Pancreas (tissue), 10 donors: ENCODE measurements at regions not wholly inside any gene's neighbourhood (a gene's known extent, or its start where the extent isn't known, plus 50 kb on each side); places are given as distances from the start of the nearest gene placed in this dataset.

Experiments
- ATAC-seq, 4 donors: fragments of 200-7000 bp; cut with Tn5 transposase; one replicate each; pipeline versions ENCODE4 v1.8.0 to v1.9.1; 2020; ENCODE audit warnings: mild to moderate bottlenecking in 4 of 4, moderate library complexity in 4 of 4
- DNase-seq, 6 donors: peaks; one replicate each; pipeline ENCODE4 v3.0.0-alpha.2; 2020
- FAIRE-seq: peaks from 2 replicates; lab custom pipeline; 2012; peaks lifted over from hg19 to GRCh38; lab: Jason Lieb, UNC
- H3K27ac ChIP-seq, 4 donors: fragments of 200-600 bp; sonication (generic); 1 replicate in 3 of 4; 2 replicates in 1 of 4; pipeline versions ENCODE4 v1.5.0 to v1.8.0; 2020
- H3K27me3 ChIP-seq, 4 donors: fragments of 200-600 bp; one replicate each; pipeline ENCODE4 v1.8.0; 2021
- H3K36me3 ChIP-seq, 3 donors: fragments of 200-600 bp; sonication (generic) in 1 of 3; one replicate each; pipeline versions ENCODE4 v1.5.0 to v1.8.0; 2020 to 2021
- H3K4me1 ChIP-seq, 3 donors: fragments of 200-600 bp; one replicate each; pipeline ENCODE4 v1.8.0; 2021
- H3K4me3 ChIP-seq, 4 donors: fragments of 200-600 bp; sonication (generic) in 2 of 4; one replicate each; pipeline versions ENCODE4 v1.5.0 to v1.8.0; 2020 to 2021
- H3K9me3 ChIP-seq, 4 donors: fragments of 200-600 bp; one replicate each; pipeline ENCODE4 v1.8.0; 2021
- WGBS, 2 donors: extraction: QIAGEN DNeasy Blood & Tissue Kit; methylation state at CpG; one replicate each; pipeline ENCODE4 v1.1.7; 2013; 5-methylcytosine and 5-hydroxymethylcytosine counted together
- intact Hi-C, 3 donors: fragments of 100-400 bp; cut with DNase I; formaldehyde crosslinking; loops; one replicate each; pipeline versions ENCODE4 v1.11.1 to v1.14.2; 2022
- TF ChIP-seq, protein P1 (sequence below), 4 donors: fragments of 200-600 bp; sonication (generic) in 3 of 4; IDR thresholded peaks; one replicate each; pipeline versions ENCODE4 v1.5.0 to v1.8.0; 2021; ENCODE audit warnings: antibody characterized with exemption in 4 of 4
- donor health status: healthy with polysubstance abuse.
- donor health status: DM: no; HTN: no; CAD: no; lungs with moderate emphysema.
- donor health status: DM: no; HTN: no; CAD: no.
- donor health status: control.
- donor health status: control.
- donor health status: Bipolar disorder and iron deficiency.
- donor health status: DM: yes; HTN: yes; CAD: no.
- donor health status: DM: no; HTN: no; CAD: no.
- donor health status: DM: no; HTN: no; CAD: no.
- donor health status: DM: yes; HTN: yes; CAD: no.

DNA sequence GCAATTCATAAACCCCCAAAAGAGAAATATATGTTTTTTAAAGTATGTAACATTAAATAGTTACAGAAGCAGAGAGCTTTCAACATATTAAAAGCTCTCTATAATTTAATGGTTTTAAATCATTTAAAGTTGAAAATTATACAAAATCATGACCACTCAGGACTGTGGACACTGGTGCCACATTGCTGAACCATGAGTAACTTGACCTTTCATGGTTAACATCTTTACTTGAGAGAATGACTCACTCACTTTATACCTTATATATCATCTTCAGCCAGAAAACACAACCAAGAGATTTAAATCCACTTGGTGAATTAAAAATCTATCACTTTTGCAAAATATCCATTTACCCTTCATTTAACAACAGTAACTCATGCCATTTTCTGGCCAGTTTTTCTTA lies 584.3 kb upstream of the SMIM31 start:
- ATAC-seq, result no peak
- DNase-seq, result no peak
- no peak overlapping the region for H3K27ac ChIP-seq
- H3K4me1 ChIP-seq, result no peaks in the 10 kb centered on the region
- no peaks in the 10 kb centered on the region for H3K36me3 ChIP-seq
- no peak for FAIRE-seq
- no peaks in the 10 kb centered on the region for H3K27me3 ChIP-seq
- intact Hi-C loops, result no loop called here
- TF ChIP-seq, protein P1, sequence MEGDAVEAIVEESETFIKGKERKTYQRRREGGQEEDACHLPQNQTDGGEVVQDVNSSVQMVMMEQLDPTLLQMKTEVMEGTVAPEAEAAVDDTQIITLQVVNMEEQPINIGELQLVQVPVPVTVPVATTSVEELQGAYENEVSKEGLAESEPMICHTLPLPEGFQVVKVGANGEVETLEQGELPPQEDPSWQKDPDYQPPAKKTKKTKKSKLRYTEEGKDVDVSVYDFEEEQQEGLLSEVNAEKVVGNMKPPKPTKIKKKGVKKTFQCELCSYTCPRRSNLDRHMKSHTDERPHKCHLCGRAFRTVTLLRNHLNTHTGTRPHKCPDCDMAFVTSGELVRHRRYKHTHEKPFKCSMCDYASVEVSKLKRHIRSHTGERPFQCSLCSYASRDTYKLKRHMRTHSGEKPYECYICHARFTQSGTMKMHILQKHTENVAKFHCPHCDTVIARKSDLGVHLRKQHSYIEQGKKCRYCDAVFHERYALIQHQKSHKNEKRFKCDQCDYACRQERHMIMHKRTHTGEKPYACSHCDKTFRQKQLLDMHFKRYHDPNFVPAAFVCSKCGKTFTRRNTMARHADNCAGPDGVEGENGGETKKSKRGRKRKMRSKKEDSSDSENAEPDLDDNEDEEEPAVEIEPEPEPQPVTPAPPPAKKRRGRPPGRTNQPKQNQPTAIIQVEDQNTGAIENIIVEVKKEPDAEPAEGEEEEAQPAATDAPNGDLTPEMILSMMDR (IDR thresholded peaks at IDR 0.05), result no peak
- no peaks in the 10 kb centered on the region for H3K9me3 ChIP-seq
- no peak overlapping the region for H3K4me3 ChIP-seq

DNA sequence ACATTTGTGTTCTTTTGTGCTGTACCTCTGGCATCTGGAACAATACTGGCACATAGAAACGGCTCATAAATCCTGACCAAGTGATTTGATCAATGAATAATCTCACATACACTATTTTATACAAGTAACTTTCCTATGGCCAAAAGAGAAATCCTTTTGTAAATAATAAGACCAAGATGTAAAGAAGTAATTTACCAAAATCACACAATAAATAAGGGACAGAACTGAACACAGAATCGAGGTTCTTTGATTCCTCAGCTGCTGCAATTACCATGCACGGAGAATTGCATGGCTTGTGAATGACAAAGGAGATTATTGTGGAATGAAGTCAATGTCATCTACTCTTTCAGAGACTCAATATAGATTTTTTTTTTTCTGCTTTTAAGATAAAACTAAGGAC lies 576.8 kb upstream of the SMIM31 start:
- Histone ChIP-seq H3K4me1 (no peaks in the 10 kb centered on the region), H3K27me3 (no peaks in the 10 kb centered on the region), H3K36me3 (no peaks in the 10 kb centered on the region), H3K9me3 (no peaks in the 10 kb centered on the region), H3K4me3 (no peak overlapping the region), H3K27ac (no peak overlapping the region)
- TF ChIP-seq, protein P1 (IDR thresholded peaks at IDR 0.05), result no peak
- DNase-seq (no peak), FAIRE-seq (no peak), ATAC-seq (no peak)
- 15 to 18% methylated on average over 3 of the region's 3 CpGs for WGBS, 2 donors
- intact Hi-C loops, result no loop called here

DNA sequence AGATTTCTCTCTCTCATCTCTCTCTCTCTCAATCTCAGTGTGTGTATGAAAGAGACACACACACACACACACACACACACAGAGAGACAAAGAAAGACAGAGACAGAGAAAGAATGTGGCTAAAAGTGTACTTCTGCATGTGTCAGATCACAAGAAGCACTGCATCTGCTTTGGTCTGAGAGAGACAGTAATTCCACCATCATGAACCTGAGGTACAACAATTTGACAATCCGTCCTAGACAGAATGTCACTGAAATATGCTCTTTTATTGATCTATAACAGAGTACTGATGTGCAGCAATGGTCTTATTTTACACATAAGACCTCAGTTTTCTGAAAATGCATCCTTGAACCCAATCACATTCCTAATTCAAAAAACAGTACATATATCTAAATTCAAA lies 576.2 kb upstream of the SMIM31 start:
- TF ChIP-seq, protein P1 (IDR thresholded peaks at IDR 0.05), result no peak
- no peak overlapping the region for H3K4me3 ChIP-seq
- no peaks in the 10 kb centered on the region for H3K4me1 ChIP-seq
- H3K27me3 ChIP-seq, result no peaks in the 10 kb centered on the region
- H3K36me3 ChIP-seq, result no peaks in the 10 kb centered on the region
- ATAC-seq (no peak), FAIRE-seq (no peak), DNase-seq (no peak)
- no peaks in the 10 kb centered on the region for H3K9me3 ChIP-seq
- intact Hi-C loops, result no loop called here
- 0% methylated on average over 1 of the region's 1 CpG for WGBS, 2 donors
- H3K27ac ChIP-seq, result no peak overlapping the region

DNA sequence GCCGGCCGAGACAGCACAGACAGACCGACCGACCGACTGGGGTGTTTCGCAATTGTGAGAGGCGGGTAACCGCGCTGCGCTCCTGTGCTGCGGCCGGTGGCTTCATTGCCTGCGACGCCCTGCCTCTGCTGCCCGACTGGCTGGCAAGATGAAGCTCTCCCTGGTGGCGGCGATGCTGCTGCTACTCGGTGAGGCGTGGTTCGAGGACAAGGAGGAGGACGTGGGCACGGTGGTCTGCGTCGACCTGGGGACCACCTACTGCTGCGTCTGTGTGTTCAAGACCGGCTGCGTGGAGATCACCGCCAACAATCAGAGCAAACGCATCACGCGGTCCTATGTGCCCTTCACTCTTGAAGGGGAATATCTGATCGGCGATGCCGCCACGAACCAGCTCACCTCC lies 565.7 kb upstream of the SMIM31 start:
- Histone ChIP-seq H3K4me3 (no peak overlapping the region), H3K4me1 (no peaks in the 10 kb centered on the region), H3K9me3 (no peaks in the 10 kb centered on the region), H3K27ac (no peak overlapping the region), H3K36me3 (no peaks in the 10 kb centered on the region), H3K27me3 (no peaks in the 10 kb centered on the region)
- DNase-seq (peak in 1 of 6 donors; percentile 43), FAIRE-seq (no peak), ATAC-seq (no peak)
- TF ChIP-seq, protein P1 (IDR thresholded peaks at IDR 0.05), result no peak
- 84 to 92% methylated on average over 35 of the region's 35 CpGs for WGBS, 2 donors
- intact Hi-C loops, result no loop called here

DNA sequence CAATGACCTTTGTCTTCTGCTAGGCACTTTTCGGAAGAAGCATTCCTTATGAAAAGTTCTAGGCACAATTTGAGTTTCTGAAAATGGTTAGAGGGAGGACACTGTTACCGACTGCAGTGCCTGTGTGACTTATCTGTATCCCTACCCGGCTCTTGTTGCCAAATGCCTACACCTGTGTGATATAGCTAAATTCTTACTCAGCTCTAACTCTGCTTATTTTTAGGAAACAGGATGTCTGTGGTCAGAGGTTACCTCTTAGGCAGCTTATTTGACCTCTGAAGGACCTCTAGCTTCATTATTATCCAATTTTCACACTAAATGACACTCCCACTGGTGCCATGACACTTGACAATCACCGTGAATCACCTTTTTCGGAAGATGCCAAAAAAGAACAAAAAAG lies 561.1 kb upstream of the SMIM31 start:
- DNase-seq, result no peak
- Histone ChIP-seq H3K4me1 (no peaks in the 10 kb centered on the region), H3K27ac (no peak overlapping the region), H3K27me3 (no peaks in the 10 kb centered on the region), H3K9me3 (no peaks in the 10 kb centered on the region), H3K4me3 (no peak overlapping the region), H3K36me3 (no peaks in the 10 kb centered on the region)
- ATAC-seq, result no peak
- TF ChIP-seq, protein P1 (IDR thresholded peaks at IDR 0.05), result no peak
- WGBS, 2 donors, result 61 to 74% methylated on average over 5 of the region's 5 CpGs
- no peak for FAIRE-seq
- intact Hi-C loops, result no loop called here
